ENCODE measurements at regions not wholly inside any gene's neighbourhood (a gene's known extent, or its start where the extent isn't known, plus 50 kb on each side); places are given as distances from the start of the nearest gene placed in this dataset.

DNA sequence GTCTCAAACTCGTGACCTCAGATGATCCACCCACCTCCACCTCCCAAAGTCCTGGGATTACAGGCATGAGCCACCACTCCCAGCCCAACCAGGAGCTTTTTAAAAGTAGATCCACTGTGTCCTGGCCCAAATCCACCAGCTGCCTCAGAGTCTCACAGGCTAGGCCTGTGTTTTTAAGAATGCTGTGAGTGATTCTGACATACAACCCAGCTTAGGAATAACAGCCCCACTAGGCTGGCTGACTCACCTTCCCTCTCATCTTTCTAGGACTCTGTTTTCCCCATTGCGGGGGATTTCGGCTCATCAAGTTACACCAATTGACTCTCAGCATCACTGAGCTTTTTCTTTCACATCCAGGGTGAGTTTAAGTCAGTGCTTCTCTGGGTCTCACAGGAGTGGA lies 207.6 kb downstream of the SKIDA1 start:
- TF ChIP-seq EZH2phosphoT487 (IDR thresholded peaks at IDR 0.05; ENCODE audit: low read depth) = no peak
- TF ChIP-seq, protein P1, sequence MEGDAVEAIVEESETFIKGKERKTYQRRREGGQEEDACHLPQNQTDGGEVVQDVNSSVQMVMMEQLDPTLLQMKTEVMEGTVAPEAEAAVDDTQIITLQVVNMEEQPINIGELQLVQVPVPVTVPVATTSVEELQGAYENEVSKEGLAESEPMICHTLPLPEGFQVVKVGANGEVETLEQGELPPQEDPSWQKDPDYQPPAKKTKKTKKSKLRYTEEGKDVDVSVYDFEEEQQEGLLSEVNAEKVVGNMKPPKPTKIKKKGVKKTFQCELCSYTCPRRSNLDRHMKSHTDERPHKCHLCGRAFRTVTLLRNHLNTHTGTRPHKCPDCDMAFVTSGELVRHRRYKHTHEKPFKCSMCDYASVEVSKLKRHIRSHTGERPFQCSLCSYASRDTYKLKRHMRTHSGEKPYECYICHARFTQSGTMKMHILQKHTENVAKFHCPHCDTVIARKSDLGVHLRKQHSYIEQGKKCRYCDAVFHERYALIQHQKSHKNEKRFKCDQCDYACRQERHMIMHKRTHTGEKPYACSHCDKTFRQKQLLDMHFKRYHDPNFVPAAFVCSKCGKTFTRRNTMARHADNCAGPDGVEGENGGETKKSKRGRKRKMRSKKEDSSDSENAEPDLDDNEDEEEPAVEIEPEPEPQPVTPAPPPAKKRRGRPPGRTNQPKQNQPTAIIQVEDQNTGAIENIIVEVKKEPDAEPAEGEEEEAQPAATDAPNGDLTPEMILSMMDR (IDR thresholded peaks at IDR 0.05; ENCODE audit: low read depth, low read length) = no peak
- Histone ChIP-seq H3K4me1 (ENCODE audit: low read length) (no peaks in the 10 kb centered on the region), H4K20me1 (ENCODE audit: insufficient read depth, low read length) (no peaks in the 10 kb centered on the region), H2AFZ (ENCODE audit: low read depth, low read length) (no peak overlapping the region), H3K9me3 (ENCODE audit: insufficient read depth, low read length) (no peaks in the 10 kb centered on the region), H3K9ac (ENCODE audit: low read length) (no peak overlapping the region), H3K36me3 (replicated peaks; ENCODE audit: low read depth, low read length) (no peaks in the 10 kb centered on the region), H3K79me2 (ENCODE audit: low read length) (no peaks in the 10 kb centered on the region), H3K27ac (ENCODE audit: low read length) (no peak overlapping the region), H3K4me3 (ENCODE audit: low read length) (no peak overlapping the region), H3K4me2 (ENCODE audit: low read length) (no peak overlapping the region), H3K27me3 (ENCODE audit: low read depth, low read length) (no peaks in the 10 kb centered on the region)

DNA sequence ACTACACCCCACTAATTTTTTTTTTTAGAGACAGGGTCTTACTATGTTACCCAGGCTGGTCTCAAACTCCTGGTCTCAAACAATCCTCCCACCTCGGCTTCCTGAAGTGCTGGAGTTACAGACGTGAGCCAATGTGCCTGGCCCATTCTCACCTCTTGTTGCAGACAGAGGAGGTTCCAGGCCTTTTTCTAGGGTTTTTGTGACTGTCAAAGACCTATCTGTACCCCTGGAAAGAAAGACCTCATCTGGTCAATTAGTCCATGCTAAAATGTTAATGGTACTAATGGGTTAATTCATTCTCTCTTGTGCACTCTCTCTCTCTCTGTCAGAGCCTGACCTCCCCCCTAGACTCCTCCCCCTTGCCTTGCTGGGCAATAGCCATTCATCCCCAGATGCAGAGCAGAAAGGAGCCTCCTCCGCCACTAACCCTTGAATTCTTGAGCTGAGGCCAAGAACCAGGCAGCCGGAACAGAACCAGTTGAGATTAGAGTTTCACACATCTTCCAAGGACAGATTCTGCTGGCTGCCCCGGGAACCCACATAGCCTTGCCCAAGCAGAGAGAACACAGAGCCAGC lies 209.7 kb downstream of the SKIDA1 start:
- H4K20me1 ChIP-seq (ENCODE audit: insufficient read depth, low read length) = no peaks in the 10 kb centered on the region
- no peak overlapping the region for H2AFZ ChIP-seq (ENCODE audit: low read depth, low read length)
- no peaks in the 10 kb centered on the region for H3K9me3 ChIP-seq (ENCODE audit: insufficient read depth, low read length)
- H3K4me1 ChIP-seq (ENCODE audit: low read length) = no peaks in the 10 kb centered on the region
- no peak overlapping the region for H3K4me2 ChIP-seq (ENCODE audit: low read length)
- H3K27me3 ChIP-seq (ENCODE audit: low read depth, low read length) = no peaks in the 10 kb centered on the region
- H3K79me2 ChIP-seq (ENCODE audit: low read length) = no peaks in the 10 kb centered on the region
- no peak overlapping the region for H3K9ac ChIP-seq (ENCODE audit: low read length)
- TF ChIP-seq, protein P1 (IDR thresholded peaks at IDR 0.05; ENCODE audit: low read depth, low read length) = no peak
- H3K36me3 ChIP-seq (replicated peaks; ENCODE audit: low read depth, low read length) = no peaks in the 10 kb centered on the region
- H3K4me3 ChIP-seq (ENCODE audit: low read length) = no peak overlapping the region
- H3K27ac ChIP-seq (ENCODE audit: low read length) = no peak overlapping the region

DNA sequence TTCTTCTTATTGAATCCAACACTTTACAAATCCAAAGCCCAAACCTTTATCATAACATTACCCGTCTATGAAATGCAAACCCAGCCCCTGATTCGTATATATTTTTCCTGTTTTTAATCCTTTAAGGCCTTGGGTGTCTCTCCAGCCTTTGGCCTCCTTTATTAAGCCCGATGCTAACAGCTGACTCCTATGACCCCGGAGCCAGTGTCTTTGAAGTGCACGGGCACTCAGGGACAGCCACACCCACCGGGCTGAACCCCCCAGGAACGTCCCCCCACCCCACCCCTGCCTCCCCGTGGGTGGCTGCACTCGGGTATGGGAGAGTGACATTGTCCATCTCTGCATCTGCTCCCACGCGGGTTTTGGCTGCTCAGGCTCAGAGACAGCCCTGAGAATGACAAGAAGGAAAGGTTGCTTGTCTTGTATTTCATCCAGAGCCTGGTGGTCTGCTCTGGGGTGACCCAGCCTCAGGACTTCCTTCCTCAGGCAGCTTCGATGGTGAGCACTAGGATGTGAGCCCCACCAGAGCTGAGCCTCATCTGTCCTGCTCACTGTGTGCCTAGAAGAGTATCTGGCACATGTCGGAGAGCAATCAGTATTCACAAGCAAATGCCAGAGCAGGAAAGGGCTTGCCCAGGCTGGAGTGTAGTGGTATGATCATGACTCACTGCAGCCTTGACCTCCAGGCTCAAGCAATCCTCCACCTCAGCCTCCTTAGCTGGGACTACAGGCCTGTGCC lies 210.4 kb downstream of the SKIDA1 start:
- Histone ChIP-seq H3K4me2 (ENCODE audit: low read length) (no peak overlapping the region), H3K27me3 (ENCODE audit: low read depth, low read length) (no peaks in the 10 kb centered on the region), H3K36me3 (replicated peaks; ENCODE audit: low read depth, low read length) (no peaks in the 10 kb centered on the region), H3K4me1 (ENCODE audit: low read length) (no peaks in the 10 kb centered on the region), H3K9me3 (ENCODE audit: insufficient read depth, low read length) (no peaks in the 10 kb centered on the region), H3K27ac (ENCODE audit: low read length) (no peak overlapping the region), H3K4me3 (ENCODE audit: low read length) (no peak overlapping the region), H2AFZ (ENCODE audit: low read depth, low read length) (no peak overlapping the region), H3K9ac (ENCODE audit: low read length) (no peak overlapping the region), H3K79me2 (ENCODE audit: low read length) (no peaks in the 10 kb centered on the region), H4K20me1 (ENCODE audit: insufficient read depth, low read length) (no peaks in the 10 kb centered on the region)
- TF ChIP-seq, protein P1 (IDR thresholded peaks at IDR 0.05; ENCODE audit: low read depth, low read length) = no peak
- TF ChIP-seq EZH2phosphoT487 (IDR thresholded peaks at IDR 0.05; ENCODE audit: low read depth) = no peak

DNA sequence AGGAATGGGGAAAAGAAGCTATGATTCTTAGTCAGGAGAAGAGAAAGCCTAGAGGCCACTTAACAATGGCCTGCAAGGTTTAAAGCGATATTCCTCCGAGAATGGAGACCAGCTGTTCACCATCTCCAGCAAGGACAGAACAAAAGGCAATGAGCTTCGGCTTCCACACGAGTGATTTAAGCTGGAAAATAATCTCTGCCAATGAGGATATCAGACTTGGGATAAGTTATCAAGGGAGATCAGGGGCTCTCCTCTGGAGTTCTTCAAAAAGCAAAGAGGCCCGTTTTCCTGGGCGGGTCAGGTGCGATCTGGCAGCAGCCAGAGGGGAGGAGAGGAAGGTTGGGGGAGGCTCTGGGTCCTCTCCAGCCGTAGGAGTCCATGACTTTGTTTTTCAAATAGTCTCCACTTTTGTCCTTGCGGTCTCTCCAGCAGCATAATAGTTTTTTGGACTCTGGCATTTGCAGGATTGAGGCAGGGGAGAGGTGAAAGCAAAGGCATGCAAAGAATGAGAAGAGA lies 211.3 kb downstream of the SKIDA1 start:
- no peak overlapping the region for H3K9ac ChIP-seq (ENCODE audit: low read length)
- no peaks in the 10 kb centered on the region for H3K27me3 ChIP-seq (ENCODE audit: low read depth, low read length)
- H3K4me2 ChIP-seq (ENCODE audit: low read length) = no peak overlapping the region
- H3K36me3 ChIP-seq (replicated peaks; ENCODE audit: low read depth, low read length) = no peaks in the 10 kb centered on the region
- H4K20me1 ChIP-seq (ENCODE audit: insufficient read depth, low read length) = no peaks in the 10 kb centered on the region
- H3K9me3 ChIP-seq (ENCODE audit: insufficient read depth, low read length) = no peaks in the 10 kb centered on the region
- no peak overlapping the region for H3K27ac ChIP-seq (ENCODE audit: low read length)
- H2AFZ ChIP-seq (ENCODE audit: low read depth, low read length) = no peak overlapping the region
- no peak overlapping the region for H3K4me3 ChIP-seq (ENCODE audit: low read length)
- TF ChIP-seq, protein P1 (IDR thresholded peaks at IDR 0.05; ENCODE audit: low read depth, low read length) = no peak
- TF ChIP-seq EZH2phosphoT487 (IDR thresholded peaks at IDR 0.05; ENCODE audit: low read depth) = no peak
- no peaks in the 10 kb centered on the region for H3K4me1 ChIP-seq (ENCODE audit: low read length)
- H3K79me2 ChIP-seq (ENCODE audit: low read length) = no peaks in the 10 kb centered on the region

All from OCI-LY3 (cell line).